ENCODE measurements at regions not wholly inside any gene's neighbourhood (a gene's known extent, or its start where the extent isn't known, plus 50 kb on each side); places are given as distances from the start of the nearest gene placed in this dataset.

DNA sequence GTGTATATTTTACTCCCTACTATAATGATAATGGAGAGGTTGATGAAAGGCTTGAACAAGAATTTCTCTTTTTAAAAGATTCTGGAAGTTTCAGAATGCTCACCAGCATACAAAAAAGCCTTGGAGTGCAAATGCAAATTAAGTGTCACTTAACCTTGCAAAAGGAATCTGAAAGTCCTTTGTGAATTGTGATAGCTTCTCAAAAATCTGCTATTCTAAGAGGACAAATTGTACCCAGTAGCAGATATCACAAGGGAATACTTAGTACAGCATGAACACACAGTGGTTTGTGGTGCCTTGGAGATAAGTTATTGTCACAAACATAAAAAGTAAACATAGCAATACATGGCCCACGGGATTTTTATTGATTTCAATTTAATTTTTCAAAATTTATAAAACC lies 1208.3 kb upstream of the B3GALT2 start:
- Histone ChIP-seq H3K27ac (ENCODE audit: low read depth, low read length, severe bottlenecking) (no peak overlapping the region), H3K4me1 (ENCODE audit: control insufficient read depth, insufficient read depth, low read length, poor library complexity, severe bottlenecking) (no peaks in the 10 kb centered on the region), H3K4me3 (ENCODE audit: extremely low read depth, insufficient read depth, low read length, poor library complexity, severe bottlenecking) (no peak overlapping the region), H3K36me3 (ENCODE audit: control insufficient read depth, insufficient read depth, low read length) (no peaks in the 10 kb centered on the region), H3K9me3 (ENCODE audit: control insufficient read depth, low read length) (no peaks in the 10 kb centered on the region)
- no CpG with 5 or more reads among the region's 1 CpG for WGBS, 2 experiments (ENCODE audit: insufficient coverage in 2 of 2)

DNA sequence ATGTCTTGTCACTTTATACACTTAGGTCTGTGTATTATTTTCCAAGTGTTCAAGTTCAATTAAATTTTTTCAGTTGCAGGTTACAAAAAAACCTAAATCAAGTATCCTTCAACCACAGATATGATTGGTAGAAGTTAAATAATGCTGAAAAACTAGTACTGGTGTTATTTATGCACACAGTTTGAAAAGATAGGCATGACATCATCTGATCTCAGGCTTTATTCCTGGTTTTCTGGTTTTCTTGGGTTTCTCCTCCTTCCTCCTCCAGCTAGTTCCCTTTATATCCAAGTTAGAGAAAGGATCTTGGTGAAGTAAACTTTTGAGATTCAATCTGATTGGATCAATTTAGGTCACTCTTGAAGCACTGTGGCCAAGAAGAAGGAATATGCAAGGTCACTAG lies 1201.1 kb upstream of the B3GALT2 start:
- H3K36me3 ChIP-seq (ENCODE audit: control insufficient read depth, insufficient read depth, low read length) = no peaks in the 10 kb centered on the region
- no peak overlapping the region for H3K27ac ChIP-seq (ENCODE audit: low read depth, low read length, severe bottlenecking)
- no peak overlapping the region for H3K4me3 ChIP-seq (ENCODE audit: extremely low read depth, insufficient read depth, low read length, poor library complexity, severe bottlenecking)
- no peaks in the 10 kb centered on the region for H3K9me3 ChIP-seq (ENCODE audit: control insufficient read depth, low read length)
- H3K4me1 ChIP-seq (ENCODE audit: control insufficient read depth, insufficient read depth, low read length, poor library complexity, severe bottlenecking) = no peaks in the 10 kb centered on the region

DNA sequence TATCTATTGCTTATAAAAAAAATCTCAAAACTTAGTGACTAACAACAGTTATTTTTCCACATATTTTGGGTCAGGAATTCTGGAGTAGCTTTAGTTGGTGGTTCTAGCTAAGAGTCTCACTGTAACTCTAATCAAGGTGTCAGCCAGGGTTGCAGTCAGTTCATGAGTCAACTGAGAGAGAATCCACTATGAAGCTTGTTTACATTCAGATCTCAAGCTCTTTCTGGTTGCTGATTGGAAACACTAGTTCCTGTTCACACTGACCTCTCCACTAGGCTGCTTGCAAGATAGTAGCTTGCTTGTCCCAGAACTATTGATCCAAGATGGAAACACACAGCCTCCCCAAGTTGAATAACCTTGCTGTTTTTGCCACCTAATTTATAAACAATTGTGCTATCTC lies 1192.1 kb upstream of the B3GALT2 start:
- Histone ChIP-seq H3K36me3 (ENCODE audit: control insufficient read depth, insufficient read depth, low read length) (no peaks in the 10 kb centered on the region), H3K9me3 (ENCODE audit: control insufficient read depth, low read length) (no peaks in the 10 kb centered on the region), H3K4me1 (ENCODE audit: control insufficient read depth, insufficient read depth, low read length, poor library complexity, severe bottlenecking) (no peaks in the 10 kb centered on the region), H3K4me3 (ENCODE audit: extremely low read depth, insufficient read depth, low read length, poor library complexity, severe bottlenecking) (no peak overlapping the region), H3K27ac (ENCODE audit: low read depth, low read length, severe bottlenecking) (no peak overlapping the region)

DNA sequence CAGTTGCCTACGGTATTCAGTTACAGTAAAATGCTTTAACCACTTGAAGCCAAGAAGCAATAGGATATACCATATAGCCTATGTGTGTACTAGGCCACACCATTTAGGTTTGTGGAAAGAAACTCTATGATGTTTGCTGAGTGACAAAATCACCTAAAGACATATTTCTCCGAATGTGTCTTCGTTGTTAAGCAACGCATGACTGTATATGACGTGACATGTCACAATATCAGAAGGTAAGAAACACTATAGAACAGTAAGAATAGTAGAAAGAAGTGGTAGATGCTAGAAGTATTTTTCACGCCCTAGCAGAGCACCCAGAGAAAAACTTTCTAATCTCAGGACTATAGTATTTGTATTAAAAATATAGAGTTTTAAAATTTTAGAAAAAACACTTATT lies 1188.2 kb upstream of the B3GALT2 start:
- Histone ChIP-seq H3K9me3 (ENCODE audit: control insufficient read depth, low read length) (no peaks in the 10 kb centered on the region), H3K36me3 (ENCODE audit: control insufficient read depth, insufficient read depth, low read length) (no peaks in the 10 kb centered on the region), H3K27ac (ENCODE audit: low read depth, low read length, severe bottlenecking) (no peak overlapping the region), H3K4me1 (ENCODE audit: control insufficient read depth, insufficient read depth, low read length, poor library complexity, severe bottlenecking) (no peaks in the 10 kb centered on the region), H3K4me3 (ENCODE audit: extremely low read depth, insufficient read depth, low read length, poor library complexity, severe bottlenecking) (no peak overlapping the region)
- 90% methylated on average over 2 of the region's 6 CpGs; no CpG with 5 or more reads in 1 of the 2 experiments for WGBS, 2 experiments (ENCODE audit: insufficient coverage in 2 of 2)

DNA sequence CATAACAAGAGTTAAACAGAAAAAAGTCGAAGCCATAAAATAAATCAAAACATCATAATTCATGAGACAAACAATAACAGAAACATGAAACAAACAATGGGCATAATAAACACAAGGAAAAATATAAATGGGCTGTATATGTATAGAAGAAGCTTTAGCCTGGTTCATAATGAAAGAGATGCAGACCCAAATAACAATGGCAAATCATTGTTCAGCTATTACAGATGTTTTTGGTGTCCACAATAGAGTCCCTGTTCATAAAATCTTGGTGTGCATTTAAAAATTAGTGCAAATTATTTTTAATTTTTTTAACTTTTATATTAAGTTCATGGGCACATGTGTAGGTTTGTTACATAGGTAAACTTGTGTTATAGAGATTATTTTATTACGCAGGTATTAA lies 1185.9 kb upstream of the B3GALT2 start:
- Histone ChIP-seq H3K4me1 (ENCODE audit: control insufficient read depth, insufficient read depth, low read length, poor library complexity, severe bottlenecking) (no peaks in the 10 kb centered on the region), H3K27ac (ENCODE audit: low read depth, low read length, severe bottlenecking) (no peak overlapping the region), H3K36me3 (ENCODE audit: control insufficient read depth, insufficient read depth, low read length) (no peaks in the 10 kb centered on the region), H3K4me3 (ENCODE audit: extremely low read depth, insufficient read depth, low read length, poor library complexity, severe bottlenecking) (no peak overlapping the region), H3K9me3 (ENCODE audit: control insufficient read depth, low read length) (no peaks in the 10 kb centered on the region)
- no CpG with 5 or more reads among the region's 2 CpGs for WGBS, 2 experiments (ENCODE audit: insufficient coverage in 2 of 2)

DNA sequence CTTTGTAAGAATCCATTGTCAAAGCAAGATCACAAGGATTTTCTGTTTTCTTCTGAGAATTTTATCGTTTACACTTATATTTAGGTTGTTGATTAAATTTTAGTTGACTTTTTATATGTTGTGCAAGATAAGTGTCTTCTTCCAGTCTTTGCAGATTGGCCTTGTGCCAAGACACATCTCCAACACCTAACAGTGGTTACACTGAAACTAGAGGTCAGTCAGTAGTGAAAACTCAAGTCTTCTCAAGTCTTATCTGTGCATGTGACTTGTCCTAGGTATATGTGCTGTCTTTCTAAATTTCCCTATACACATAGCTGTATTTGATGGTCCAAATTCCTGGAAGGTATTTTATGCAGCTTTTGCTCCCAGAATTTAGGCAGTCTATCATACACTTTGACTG lies 1183.2 kb upstream of the B3GALT2 start:
- Histone ChIP-seq H3K36me3 (ENCODE audit: control insufficient read depth, insufficient read depth, low read length) (no peaks in the 10 kb centered on the region), H3K27ac (ENCODE audit: low read depth, low read length, severe bottlenecking) (no peak overlapping the region), H3K9me3 (ENCODE audit: control insufficient read depth, low read length) (no peaks in the 10 kb centered on the region), H3K4me1 (ENCODE audit: control insufficient read depth, insufficient read depth, low read length, poor library complexity, severe bottlenecking) (no peaks in the 10 kb centered on the region), H3K4me3 (ENCODE audit: extremely low read depth, insufficient read depth, low read length, poor library complexity, severe bottlenecking) (no peak overlapping the region)
- 100% methylated on average over 1 of the region's 1 CpG for WGBS, 2 experiments (ENCODE audit: insufficient coverage in 2 of 2)

DNA sequence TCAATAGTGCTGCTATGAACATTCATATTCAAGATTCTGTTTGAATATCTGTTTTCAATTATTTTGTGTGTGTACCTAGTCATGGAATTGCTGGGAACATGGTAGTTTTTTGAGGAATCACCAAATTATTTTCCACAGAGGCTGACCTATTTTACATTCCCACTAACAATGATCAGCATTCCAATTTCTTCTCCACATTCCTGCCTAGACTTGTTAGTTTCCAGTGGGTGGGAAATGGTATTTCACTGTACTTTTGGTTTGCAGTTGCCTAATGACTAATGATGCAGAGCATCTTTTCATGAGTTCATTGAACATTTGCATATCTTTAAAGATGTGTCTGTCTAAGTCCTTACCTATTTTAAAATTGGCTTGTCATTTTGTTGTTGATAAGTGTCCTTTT lies 1182.6 kb upstream of the B3GALT2 start:
- H3K36me3 ChIP-seq (ENCODE audit: control insufficient read depth, insufficient read depth, low read length) = no peaks in the 10 kb centered on the region
- H3K4me1 ChIP-seq (ENCODE audit: control insufficient read depth, insufficient read depth, low read length, poor library complexity, severe bottlenecking) = no peaks in the 10 kb centered on the region
- H3K9me3 ChIP-seq (ENCODE audit: control insufficient read depth, low read length) = no peaks in the 10 kb centered on the region
- H3K4me3 ChIP-seq (ENCODE audit: extremely low read depth, insufficient read depth, low read length, poor library complexity, severe bottlenecking) = no peak overlapping the region
- no peak overlapping the region for H3K27ac ChIP-seq (ENCODE audit: low read depth, low read length, severe bottlenecking)

DNA sequence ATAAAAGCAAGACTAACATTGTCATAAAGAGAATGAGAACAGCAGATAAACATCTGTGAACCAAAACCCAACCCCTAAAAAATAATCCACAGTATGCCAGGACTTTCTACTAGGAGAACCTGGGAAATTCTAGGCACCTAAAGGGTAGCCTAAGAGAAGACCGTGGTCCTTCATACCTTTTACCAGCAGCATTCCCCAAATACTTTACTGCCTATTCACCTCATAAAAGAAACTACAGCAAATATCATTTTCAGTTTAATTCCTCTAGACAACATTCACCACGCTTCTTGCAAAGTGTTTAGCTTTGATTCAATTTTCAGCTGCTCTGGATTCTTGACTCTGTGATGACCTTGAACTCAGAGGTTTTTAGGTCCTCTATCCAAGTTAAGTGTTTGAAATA lies 1180.7 kb upstream of the B3GALT2 start:
- Histone ChIP-seq H3K4me1 (ENCODE audit: control insufficient read depth, insufficient read depth, low read length, poor library complexity, severe bottlenecking) (no peaks in the 10 kb centered on the region), H3K27ac (ENCODE audit: low read depth, low read length, severe bottlenecking) (no peak overlapping the region), H3K4me3 (ENCODE audit: extremely low read depth, insufficient read depth, low read length, poor library complexity, severe bottlenecking) (no peak overlapping the region), H3K36me3 (ENCODE audit: control insufficient read depth, insufficient read depth, low read length) (no peaks in the 10 kb centered on the region), H3K9me3 (ENCODE audit: control insufficient read depth, low read length) (no peaks in the 10 kb centered on the region)
- 92 to 97% methylated on average over 2 of the region's 2 CpGs for WGBS, 2 experiments (ENCODE audit: insufficient coverage in 2 of 2)

DNA sequence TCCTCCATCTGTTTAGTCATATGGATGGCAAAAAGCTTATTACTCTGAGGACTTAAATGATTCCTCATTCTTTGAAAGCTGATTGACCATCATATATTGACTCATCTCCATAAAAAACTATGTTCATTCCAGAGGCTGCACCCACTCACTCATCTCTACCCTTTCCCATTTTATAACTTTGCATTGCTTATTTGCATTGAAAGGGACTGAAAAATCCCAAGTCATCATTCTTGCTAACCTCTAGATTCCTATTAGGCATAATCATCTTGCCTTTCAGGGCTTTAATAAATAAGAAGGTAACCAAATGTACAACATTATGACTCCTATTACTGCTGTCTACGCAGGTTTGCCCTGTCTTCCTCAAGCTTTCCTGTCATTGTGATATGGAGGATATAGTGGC lies 1180.3 kb upstream of the B3GALT2 start:
- H3K4me3 ChIP-seq (ENCODE audit: extremely low read depth, insufficient read depth, low read length, poor library complexity, severe bottlenecking) = no peak overlapping the region
- H3K27ac ChIP-seq (ENCODE audit: low read depth, low read length, severe bottlenecking) = no peak overlapping the region
- no peaks in the 10 kb centered on the region for H3K4me1 ChIP-seq (ENCODE audit: control insufficient read depth, insufficient read depth, low read length, poor library complexity, severe bottlenecking)
- no peaks in the 10 kb centered on the region for H3K9me3 ChIP-seq (ENCODE audit: control insufficient read depth, low read length)
- WGBS, 2 experiments (ENCODE audit: insufficient coverage in 2 of 2) = no CpG with 5 or more reads among the region's 1 CpG
- H3K36me3 ChIP-seq (ENCODE audit: control insufficient read depth, insufficient read depth, low read length) = no peaks in the 10 kb centered on the region

DNA sequence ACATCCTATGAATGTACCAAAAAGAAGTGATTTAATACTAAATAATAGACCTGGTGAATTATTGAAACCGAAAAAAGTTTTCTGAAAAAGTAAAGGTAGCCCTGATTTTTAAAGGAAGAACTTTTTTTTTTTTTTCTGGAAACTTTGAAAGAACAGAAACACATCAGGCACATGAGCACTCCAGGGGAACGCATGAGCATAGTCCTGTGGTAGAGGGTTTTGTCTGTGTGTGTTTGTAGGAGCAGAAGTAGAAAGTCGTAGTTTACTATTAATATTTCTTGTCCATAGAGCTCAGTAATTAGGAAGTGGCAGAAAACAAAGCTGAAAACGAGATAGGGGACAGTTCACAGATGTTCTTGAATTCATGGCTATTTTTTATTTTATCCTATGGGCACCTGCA lies 1175.9 kb upstream of the B3GALT2 start:
- WGBS, 2 experiments (ENCODE audit: insufficient coverage in 2 of 2) = 0% methylated on average over 1 of the region's 4 CpGs; no CpG with 5 or more reads in 1 of the 2 experiments
- Histone ChIP-seq H3K27ac (ENCODE audit: low read depth, low read length, severe bottlenecking) (no peak overlapping the region), H3K9me3 (ENCODE audit: control insufficient read depth, low read length) (no peaks in the 10 kb centered on the region), H3K4me3 (ENCODE audit: extremely low read depth, insufficient read depth, low read length, poor library complexity, severe bottlenecking) (no peak overlapping the region), H3K4me1 (ENCODE audit: control insufficient read depth, insufficient read depth, low read length, poor library complexity, severe bottlenecking) (no peaks in the 10 kb centered on the region), H3K36me3 (ENCODE audit: control insufficient read depth, insufficient read depth, low read length) (no peaks in the 10 kb centered on the region)

DNA sequence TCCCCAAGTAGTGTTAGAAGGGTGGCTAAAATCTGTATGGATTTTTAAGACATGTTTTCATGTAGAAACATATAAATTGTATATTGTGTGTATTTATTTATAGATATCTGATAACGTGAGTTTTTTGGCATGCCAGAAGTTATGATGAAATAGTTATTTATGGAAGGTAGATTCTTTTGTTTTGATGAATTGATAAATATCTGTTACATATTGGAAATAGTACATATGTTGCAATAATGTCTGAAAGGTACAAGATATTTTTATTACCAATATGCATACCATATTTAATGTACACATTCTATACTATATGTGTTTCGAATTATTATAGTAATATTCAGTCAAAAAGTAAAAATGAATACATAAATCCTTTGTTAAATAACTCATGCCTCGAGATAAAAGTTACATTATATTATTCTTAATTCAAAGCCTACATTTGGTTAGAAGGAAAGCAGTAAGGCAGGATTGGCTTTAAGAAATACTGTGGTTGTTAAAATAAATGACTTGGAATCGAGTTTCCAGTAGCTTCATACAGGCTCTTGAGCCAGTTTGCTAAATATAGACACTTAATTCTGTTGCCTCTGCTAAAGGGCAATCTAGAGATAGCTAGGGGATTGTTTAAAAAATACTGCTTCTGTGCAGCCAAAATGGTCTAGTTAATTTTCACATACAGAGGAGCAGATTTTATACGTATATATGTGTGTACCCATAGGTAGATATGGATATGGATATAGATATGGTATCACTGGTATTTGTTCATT lies 1175.1 kb upstream of the B3GALT2 start:
- WGBS, 2 experiments (ENCODE audit: insufficient coverage in 2 of 2) = 89 to 90% methylated on average over 2 of the region's 5 CpGs
- H3K9me3 ChIP-seq (ENCODE audit: control insufficient read depth, low read length) = no peaks in the 10 kb centered on the region
- no peak overlapping the region for H3K4me3 ChIP-seq (ENCODE audit: extremely low read depth, insufficient read depth, low read length, poor library complexity, severe bottlenecking)
- no peak overlapping the region for H3K27ac ChIP-seq (ENCODE audit: low read depth, low read length, severe bottlenecking)
- H3K4me1 ChIP-seq (ENCODE audit: control insufficient read depth, insufficient read depth, low read length, poor library complexity, severe bottlenecking) = no peaks in the 10 kb centered on the region
- H3K36me3 ChIP-seq (ENCODE audit: control insufficient read depth, insufficient read depth, low read length) = no peaks in the 10 kb centered on the region
